ENCODE measurements at regions not wholly inside any gene's neighbourhood (a gene's known extent, or its start where the extent isn't known, plus 50 kb on each side); places are given as distances from the start of the nearest gene placed in this dataset.

DNA sequence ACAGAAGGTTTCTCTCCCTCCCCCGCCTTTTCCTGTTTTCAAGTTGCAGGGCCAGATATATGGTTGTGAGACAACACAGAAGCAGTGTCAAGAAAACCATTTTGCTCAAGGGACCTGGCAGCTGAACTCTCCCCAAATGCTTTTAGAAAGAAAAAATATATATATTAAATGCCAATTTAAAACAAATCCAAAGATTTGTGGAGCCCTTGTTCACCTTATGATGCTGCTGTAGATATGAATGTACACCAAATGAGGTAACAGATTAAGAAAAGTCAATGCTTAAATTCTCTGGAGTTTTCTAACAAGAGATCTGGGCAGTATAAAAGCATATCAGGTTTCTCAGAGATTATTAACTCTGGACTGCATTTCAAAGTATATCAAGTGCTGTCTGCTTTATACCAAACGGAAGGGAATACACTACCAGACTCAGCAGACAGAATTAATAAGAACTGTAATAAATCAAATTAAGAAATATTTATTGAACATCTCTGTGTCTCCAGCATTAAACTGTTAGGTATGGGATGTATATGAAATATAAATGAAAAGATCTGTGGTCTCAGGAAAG, 357.5 kb downstream of the HDGFL1 start:
- TF ChIP-seq, protein P1, sequence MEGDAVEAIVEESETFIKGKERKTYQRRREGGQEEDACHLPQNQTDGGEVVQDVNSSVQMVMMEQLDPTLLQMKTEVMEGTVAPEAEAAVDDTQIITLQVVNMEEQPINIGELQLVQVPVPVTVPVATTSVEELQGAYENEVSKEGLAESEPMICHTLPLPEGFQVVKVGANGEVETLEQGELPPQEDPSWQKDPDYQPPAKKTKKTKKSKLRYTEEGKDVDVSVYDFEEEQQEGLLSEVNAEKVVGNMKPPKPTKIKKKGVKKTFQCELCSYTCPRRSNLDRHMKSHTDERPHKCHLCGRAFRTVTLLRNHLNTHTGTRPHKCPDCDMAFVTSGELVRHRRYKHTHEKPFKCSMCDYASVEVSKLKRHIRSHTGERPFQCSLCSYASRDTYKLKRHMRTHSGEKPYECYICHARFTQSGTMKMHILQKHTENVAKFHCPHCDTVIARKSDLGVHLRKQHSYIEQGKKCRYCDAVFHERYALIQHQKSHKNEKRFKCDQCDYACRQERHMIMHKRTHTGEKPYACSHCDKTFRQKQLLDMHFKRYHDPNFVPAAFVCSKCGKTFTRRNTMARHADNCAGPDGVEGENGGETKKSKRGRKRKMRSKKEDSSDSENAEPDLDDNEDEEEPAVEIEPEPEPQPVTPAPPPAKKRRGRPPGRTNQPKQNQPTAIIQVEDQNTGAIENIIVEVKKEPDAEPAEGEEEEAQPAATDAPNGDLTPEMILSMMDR (IDR thresholded peaks at IDR 0.05), result no peak
- no peak for ATAC-seq (ENCODE audit: low FRiP score)
- no peak for DNase-seq (ENCODE audit: low spot score)

DNA sequence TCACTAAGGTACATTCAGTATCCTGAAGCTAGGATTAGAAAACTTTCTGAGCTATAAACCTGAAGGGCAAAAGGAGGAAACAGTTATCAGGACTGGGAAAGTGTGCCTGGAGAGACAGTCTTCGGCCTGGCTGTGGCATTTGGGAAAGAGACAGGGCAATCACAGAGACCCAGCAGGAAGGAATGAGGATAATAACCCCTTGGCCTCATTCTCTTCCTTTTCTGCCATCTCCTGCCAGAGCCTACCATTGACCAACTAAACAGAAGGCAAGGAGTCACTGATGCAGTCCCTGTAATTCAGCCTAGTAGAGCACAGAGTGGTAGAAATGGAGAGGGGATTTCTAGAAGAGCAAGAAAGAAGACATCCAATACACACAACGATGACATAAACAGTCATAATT, 359.4 kb downstream of the HDGFL1 start:
- TF ChIP-seq, protein P1 (IDR thresholded peaks at IDR 0.05), result no peak
- DNase-seq (ENCODE audit: low spot score), result no peak
- no peak for ATAC-seq (ENCODE audit: low FRiP score)

DNA sequence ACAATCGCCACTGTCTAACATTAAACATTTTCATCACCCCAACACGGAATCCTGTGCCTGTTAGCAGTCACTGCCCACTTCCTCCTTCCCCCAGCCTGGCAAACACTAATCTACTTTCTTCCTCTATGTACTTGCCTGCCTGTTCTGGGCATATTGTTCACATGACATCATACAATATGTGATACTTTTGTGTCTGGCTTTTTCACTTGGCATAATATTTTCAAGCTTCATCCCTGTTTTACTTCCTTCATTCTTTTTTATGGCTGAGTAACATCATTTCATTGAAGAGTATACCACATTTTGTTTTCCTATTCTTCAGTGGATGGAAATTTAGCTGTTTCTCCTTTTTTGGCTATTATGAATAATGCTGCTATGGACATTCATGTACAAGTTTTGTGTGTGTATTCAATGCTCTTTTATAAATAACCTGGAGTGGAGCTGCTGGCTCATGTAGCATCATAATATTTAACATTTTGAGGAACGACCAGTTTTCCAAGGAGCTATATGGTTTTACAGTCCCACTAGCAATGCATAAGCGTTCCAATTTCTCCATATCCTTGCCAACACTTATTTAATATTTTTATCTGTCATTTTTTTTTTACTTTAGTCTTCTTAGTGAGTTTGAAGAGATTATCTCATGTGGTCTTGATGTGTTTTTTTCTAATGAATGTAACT, 360.1 kb downstream of the HDGFL1 start:
- ATAC-seq (ENCODE audit: low FRiP score) (no peak), DNase-seq (ENCODE audit: low spot score) (no peak)
- TF ChIP-seq, protein P1 (IDR thresholded peaks at IDR 0.05), result no peak

DNA sequence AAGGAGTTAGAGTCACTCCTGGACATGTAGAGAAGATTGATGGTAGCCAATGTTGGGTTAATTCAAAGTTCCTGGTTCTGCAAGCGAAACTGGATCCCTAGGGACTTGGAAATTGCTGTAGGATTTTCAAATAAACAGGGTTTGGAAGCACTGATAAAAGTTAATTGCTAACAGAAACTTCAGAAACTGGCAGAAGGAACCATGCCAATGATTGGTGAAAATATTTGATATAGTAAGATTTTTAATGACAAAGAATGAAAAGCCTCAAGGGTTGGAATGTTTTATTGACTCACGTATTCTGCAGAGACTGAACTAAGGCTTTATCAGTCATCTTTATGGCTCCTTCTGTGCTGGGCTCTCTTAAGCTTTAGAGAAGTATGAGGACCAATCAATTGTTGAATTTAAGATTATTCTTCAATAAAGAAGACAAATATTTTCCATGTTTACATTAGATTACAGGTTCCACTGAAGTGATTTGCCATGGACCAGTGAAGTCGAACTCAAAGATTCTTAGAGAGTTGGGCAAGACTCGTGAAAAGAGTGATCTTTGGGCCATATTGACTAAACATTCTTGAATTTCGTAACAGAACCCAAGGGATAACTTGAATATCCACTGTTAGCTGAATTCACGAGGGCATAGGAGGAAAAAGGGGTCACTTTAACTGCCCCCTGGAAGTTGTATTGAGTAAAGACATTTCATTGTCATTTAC, 371.4 kb downstream of the HDGFL1 start:
- DNase-seq (ENCODE audit: low spot score), result no peak
- TF ChIP-seq, protein P1 (IDR thresholded peaks at IDR 0.05), result no peak
- no peak for ATAC-seq (ENCODE audit: low FRiP score)

DNA sequence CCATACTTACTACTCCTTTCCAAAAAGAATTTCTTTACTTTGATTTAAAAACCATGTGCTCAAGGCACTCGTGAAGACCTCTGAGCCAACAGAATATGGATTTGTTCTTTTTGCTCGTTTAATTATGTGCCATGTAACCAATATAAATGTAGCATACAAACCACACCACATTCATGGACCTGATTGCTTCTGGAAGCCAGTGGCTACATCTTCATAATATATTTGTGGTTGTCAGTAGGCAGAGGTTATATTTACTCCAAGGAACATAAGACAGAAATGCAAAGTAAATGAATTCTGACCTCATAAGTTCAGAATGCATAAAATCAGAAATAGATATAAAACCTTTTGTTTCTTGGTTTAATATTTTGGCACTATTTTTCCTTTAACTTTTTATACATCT, 373.0 kb downstream of the HDGFL1 start:
- TF ChIP-seq, protein P1 (IDR thresholded peaks at IDR 0.05), result no peak
- no peak for ATAC-seq (ENCODE audit: low FRiP score)
- DNase-seq (ENCODE audit: low spot score), result no peak

DNA sequence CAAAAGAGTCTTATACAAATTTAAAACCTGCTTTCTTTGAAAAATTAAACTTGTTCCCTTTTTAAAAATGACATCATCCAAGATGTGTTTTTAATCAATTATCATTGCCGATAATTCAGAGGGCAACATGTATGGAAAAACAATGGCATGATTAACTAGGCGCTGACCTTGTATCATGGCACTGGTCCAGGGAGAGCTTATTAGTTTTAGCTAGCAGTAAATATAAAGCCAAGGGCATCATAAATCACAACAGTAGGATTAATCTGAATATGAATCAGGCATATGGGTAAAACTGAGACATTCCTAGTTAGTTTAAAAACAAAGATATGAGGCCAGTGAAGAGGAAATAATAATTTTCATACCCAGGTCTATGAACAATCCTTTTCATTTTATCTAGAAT, 374.0 kb downstream of the HDGFL1 start:
- TF ChIP-seq, protein P1 (IDR thresholded peaks at IDR 0.05), result no peak
- DNase-seq (ENCODE audit: low spot score), result no peak
- ATAC-seq (ENCODE audit: low FRiP score), result no peak
